GM21576 (cell line): ENCODE measurements at regions not wholly inside any gene's neighbourhood (a gene's known extent, or its start where the extent isn't known, plus 50 kb on each side); places are given as distances from the start of the nearest gene placed in this dataset.

Experiments used
- ATAC-seq: cut with Tn5 transposase; IDR thresholded peaks from one replicate; pipeline ENCODE4 v1.9.1; 2021; ENCODE audit warnings: mild to moderate bottlenecking, moderate library complexity; ENCODE audit not compliant: unreplicated experiment

GRCh38 chr2:152890736-152891135 is 172.3 kb downstream of the ARL6IP6 start:
- ATAC-seq, result no peak

- ATAC-seq, result no peak
Measured at GRCh38 chr2:152883951-152884487, 165.6 kb downstream of the ARL6IP6 start.

- ATAC-seq, result no peak
Measured at GRCh38 chr2:152881527-152881926, 163.1 kb downstream of the ARL6IP6 start.

GRCh38 chr2:152879275-152879674 is 160.9 kb downstream of the ARL6IP6 start:
- ATAC-seq, result no peak

- no peak for ATAC-seq
Measured at GRCh38 chr2:152875701-152876695, 157.6 kb downstream of the ARL6IP6 start.

GRCh38 chr2:152874955-152875354 is 156.5 kb downstream of the ARL6IP6 start:
- ATAC-seq, result no peak

- ATAC-seq, result no peak
Measured at GRCh38 chr2:152870239-152870638, 151.8 kb downstream of the ARL6IP6 start.

GRCh38 chr2:152867397-152867796 is 149.0 kb downstream of the ARL6IP6 start:
- no peak for ATAC-seq

- ATAC-seq, result no peak
Measured at GRCh38 chr2:152864601-152865149, 146.3 kb downstream of the ARL6IP6 start.

GRCh38 chr2:152863826-152864225 is 145.4 kb downstream of the ARL6IP6 start:
- no peak for ATAC-seq

- no peak for ATAC-seq
Measured at GRCh38 chr2:152861349-152861942, 143.0 kb downstream of the ARL6IP6 start.

- ATAC-seq, result no peak
Measured at GRCh38 chr2:152858594-152859265, 140.3 kb downstream of the ARL6IP6 start.

GRCh38 chr2:152846697-152847470 is 128.5 kb downstream of the ARL6IP6 start:
- no peak for ATAC-seq

- ATAC-seq, result no peak
Measured at GRCh38 chr2:152835674-152836073, 117.3 kb downstream of the ARL6IP6 start.

GRCh38 chr2:152827944-152828343 is 109.5 kb downstream of the ARL6IP6 start:
- no peak for ATAC-seq

GRCh38 chr2:152826581-152827279 is 108.3 kb downstream of the ARL6IP6 start:
- no peak for ATAC-seq

GRCh38 chr2:152825834-152826233 is 107.4 kb downstream of the ARL6IP6 start:
- no peak for ATAC-seq

GRCh38 chr2:152823905-152824304 is 105.5 kb downstream of the ARL6IP6 start:
- ATAC-seq, result no peak

GRCh38 chr2:152822676-152823075 is 104.3 kb downstream of the ARL6IP6 start:
- no peak for ATAC-seq

GRCh38 chr2:152820048-152820447 is 101.6 kb downstream of the ARL6IP6 start:
- no peak for ATAC-seq
